Hematopoietic multipotent progenitor cell treated with erythropoietin and hydrocortisone succinate and interleukin-3 and kit ligand, for 17 days (in vitro differentiated cells): ENCODE measurements at regions not wholly inside any gene's neighbourhood (a gene's known extent, or its start where the extent isn't known, plus 50 kb on each side); places are given as distances from the start of the nearest gene placed in this dataset.
"Not testable (repeated sequence)": the region's sequence is repeated elsewhere in the genome, so short reads cannot be mapped to it uniquely, and the experiment has no call there.

Experiments used
- DNase-seq: peaks from one replicate; pipeline ENCODE4 v3.0.0-alpha.2; 2015; ENCODE audit warnings: low spot score

DNA sequence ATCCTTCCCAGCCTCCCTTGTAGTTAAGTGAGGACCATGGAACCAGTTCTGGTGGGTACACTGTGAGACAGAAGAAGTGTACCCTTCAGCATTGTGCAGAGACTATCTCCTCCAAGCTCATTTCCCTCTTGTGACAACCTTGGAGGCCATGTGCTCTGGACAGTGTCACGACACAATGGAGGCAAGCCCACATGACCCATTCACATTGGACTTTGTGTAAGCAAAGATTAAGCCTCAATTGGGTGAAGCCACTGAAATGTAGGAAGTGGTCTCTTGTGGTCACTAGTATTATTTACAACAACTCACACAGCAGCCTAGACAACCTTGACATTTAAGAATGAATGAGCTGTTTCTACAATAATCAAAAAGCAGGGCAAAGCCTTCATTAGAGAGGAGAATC is 124.2 kb downstream of the INHBA start:
- DNase-seq = no peak

DNA sequence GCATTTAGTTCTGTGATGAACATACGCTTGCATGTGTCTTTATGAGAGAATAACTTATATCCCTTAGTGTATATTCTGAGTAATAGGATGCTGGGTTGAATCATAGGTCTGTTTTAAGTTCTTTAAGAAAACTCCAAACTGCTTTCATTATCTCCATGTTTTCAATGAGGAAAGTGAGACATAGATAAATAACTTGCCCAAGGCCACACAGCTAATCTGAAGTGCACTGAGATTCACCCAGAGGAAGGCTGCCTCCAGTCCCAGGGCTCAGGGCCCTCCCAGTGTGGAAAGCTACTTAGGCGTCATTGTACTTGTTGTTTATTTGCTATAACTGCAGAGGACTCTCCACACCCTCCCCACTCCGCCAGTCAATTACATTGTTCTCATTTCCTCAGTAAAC is 126.7 kb downstream of the INHBA start:
- no peak for DNase-seq

DNA sequence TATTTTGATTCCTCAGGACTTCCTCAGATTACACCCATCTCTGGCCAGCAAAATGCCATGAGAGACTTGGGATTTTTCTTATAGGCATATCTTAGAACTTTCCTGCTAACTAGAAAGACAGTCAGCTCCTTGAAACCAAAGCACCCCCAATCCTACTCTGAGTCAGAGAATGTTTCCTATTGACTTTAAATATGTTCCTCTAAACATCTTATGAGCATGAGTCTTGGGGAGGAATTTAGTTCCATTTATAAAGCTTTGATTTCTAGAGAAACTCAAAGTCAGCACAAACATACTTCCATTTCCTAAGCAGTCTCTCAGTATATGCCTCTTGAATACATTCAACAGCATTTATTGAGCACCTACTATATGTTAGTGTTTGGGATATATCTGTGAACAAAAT is 128.5 kb downstream of the INHBA start:
- DNase-seq = no peak

DNA sequence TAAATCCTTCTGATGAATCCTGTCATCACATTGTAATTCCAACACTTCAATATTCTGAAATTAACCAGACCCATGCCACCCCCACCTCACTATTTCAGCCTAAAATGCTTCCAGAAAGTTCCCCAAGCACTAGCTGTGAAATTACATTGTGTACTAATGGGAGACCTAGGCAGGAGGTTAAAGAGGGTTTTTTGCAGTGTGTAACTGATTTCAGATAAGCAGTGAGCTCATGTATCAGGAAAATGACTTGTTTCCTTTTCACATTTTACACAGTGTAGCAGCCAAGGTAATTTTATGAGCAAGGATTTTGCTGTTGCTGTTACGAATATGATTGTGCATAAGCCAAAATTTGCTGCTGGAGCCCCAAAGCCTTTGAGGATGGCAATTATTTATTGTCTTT is 129.0 kb downstream of the INHBA start:
- DNase-seq = no peak

DNA sequence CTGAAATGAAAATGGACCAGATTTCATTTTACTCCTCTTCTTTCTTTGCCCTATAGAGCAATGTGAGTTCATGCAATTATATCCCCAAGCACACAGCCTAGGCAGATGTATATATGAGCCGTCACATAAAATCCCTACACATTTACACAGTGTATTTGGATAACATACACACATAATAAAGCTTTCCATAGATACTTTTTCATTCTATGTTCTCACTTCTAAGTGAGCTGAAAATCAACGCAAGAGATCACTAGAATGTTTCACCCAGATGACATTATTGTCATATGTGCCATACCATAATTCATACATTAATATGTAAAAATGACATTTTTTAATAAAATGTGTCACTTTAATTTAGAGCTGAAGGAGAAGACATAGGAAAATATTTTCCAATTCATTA is 129.4 kb downstream of the INHBA start:
- DNase-seq = no peak

DNA sequence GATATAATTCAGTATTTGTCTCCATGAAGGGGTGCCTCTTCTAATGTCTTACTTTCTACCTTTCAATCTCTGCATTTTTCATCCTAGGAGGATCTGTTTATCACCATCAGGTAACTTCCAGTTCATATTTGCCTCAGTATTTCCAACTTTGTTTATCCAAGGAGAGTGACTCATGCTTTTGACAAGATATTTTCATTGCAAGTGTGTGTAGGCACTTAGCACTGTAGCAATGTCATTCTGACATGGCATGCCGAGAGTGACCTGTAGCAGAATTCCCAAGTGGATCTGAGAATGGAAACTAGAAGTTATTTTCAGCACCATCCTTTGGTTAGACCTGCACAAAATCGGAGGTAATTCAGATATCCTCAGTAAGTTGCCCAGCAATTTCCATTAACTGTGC is 129.9 kb downstream of the INHBA start:
- DNase-seq = no peak

DNA sequence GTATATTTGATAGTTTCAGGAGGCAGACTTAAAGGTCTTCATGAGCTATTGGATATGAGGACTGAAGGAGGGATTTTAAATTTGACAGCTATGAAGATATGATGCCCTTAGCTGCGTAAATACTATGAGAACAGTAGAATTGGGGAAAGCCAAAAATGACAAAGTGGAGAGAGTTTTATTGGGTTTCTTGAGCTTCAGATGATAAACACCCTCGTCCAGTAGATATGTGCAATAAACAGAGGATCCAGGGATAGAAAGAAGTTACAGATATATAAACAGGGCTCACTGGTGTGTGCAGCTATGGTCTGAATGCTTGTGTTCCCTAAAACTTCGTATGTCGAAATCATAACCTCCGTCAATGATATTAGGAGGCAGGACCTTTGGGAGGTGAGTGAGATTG is 131.3 kb downstream of the INHBA start:
- no peak for DNase-seq

DNA sequence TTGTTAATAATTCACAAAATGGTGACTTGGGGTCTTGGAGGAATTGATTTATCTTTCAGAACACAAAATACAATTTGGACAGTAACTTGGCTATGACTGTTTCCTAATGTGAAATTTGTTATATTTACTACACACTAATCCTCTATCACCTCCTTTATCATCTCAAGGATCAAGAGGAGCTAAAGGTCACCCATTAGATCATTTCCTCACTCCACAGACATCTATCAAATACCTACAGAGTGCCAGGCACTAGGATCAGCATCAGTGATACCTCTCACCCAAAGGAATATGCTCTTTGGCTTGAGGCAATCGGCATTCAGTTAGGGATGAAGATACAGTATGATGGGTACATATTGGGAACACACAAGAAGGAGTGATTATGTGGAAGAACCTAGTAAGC is 132.1 kb downstream of the INHBA start:
- no peak for DNase-seq

DNA sequence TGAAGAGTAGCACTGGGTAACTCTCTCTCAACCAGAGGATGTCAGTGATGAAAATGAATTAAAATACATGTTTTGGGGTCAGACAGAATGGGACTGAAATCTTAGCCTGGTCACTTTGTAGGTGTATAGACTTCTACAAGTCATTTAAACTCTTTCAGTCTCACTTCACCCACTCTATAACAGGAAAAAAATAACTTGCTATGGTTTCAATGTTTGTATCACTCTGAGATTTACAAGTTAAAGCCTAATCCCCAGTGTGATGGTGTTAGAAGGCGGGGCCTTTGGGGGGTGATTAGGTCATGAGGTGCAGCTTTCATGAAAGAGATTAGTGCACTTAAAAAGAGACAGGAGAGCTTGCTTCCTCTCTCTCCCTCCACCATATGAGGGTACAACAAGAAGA is 134.8 kb downstream of the INHBA start:
- no peak for DNase-seq

DNA sequence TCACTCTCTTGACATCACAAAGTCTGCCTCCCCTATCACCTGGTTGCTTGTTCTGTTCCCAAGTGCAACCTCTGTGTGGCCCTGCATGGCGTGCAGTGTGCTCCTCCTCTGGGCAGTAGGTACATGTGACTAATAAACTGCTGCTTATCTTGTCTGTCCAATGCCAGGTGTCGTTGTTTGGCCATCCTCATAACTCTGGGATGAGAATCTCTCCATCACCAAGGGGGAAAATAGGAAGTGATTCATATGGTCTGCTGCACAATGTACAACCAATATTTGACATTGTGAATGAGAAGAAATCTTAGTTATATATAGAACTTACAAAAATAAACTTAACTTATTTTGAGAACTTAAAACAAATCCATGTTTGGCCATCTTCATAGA is 135.2 kb downstream of the INHBA start:
- no peak for DNase-seq

DNA sequence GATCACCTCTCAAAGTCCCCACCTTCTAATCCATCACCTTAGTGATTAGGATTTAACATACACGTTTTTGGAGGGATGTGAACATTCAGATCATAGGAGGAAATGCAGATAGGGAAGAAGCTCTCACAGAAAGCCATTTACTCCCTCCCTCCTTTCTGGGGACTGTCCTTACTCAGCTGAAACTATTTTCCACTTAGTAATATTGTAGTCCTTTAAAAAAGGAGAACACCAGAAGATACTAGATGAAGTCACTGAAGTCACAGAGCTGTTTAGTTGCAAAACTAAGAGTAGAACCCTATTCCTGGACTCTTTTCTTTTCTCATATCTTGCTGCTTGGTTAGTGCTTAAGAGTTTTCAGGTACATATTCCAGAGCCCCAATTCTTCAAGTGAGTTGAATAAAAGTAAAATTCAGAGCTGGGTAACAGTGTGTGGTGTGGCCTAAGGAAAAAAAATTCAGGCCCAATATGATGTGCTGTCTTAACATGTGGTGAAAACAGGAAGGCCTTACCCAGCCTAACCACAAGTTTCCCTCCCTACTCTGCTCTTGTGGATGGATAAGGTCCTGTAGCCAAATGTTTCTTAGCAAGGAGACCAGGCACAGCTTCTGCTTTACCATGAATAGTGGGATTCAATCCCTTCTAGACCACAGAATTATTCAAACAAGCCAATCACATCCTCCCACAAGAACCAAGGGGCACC is 135.7 kb downstream of the INHBA start:
- no peak for DNase-seq

DNA sequence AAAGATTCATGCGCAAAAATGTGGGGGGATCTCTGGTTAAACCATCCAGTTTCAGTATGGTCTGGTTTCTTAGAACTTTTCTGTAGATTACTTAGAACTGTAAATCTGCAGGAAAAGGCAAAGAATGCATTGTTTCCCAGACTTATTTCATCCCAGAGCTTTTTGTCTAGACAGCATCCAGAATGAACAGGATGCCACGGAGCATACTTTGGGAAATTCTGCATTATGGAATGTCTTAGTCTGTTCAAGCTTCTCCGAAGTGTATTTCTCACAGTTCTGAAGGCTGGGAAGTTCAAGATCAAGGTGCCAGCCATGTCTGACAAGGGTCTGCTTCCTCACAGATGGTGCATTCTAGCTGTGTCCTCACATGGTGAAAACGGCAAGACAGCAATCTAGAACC is 136.3 kb downstream of the INHBA start:
- DNase-seq = no peak

DNA sequence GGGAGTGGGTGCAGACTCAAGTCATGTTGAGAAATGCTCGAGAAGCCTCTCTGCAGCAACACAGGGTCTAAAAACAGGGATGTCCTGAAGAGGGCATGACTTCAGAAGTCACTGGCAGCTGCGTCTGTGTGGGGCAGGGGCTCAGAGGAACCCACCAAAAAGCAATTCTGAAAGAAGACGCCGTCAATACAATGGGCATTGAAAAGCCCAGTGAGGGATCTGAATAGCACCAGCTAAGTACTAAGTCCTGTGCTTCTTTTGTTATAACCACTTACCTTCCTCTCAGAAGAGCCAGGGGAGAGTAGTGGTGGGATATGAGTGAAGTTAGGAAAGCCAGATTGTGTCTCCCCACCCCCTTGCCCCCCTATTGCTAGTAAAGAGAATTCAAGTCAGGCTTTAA is 137.2 kb downstream of the INHBA start:
- DNase-seq = no peak

DNA sequence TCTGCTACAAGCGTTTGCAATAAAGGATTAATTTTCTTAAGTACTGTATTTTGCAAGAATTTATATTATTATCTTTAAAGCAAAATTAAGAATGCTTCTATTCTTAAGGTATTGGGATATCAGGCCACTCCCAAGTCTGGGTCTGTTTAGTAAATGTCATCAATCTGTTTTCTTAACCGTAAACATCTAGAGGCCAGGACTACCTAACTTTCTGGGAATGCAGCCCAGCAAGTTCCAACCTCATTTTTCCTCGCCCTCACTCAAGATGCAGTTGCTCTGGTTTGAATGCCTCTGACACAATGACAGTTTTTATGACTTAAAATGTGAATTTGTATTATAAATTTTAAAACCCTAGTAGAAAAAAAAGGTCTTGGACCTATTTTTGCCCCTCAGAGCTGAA is 143.5 kb downstream of the INHBA start:
- no peak for DNase-seq

DNA sequence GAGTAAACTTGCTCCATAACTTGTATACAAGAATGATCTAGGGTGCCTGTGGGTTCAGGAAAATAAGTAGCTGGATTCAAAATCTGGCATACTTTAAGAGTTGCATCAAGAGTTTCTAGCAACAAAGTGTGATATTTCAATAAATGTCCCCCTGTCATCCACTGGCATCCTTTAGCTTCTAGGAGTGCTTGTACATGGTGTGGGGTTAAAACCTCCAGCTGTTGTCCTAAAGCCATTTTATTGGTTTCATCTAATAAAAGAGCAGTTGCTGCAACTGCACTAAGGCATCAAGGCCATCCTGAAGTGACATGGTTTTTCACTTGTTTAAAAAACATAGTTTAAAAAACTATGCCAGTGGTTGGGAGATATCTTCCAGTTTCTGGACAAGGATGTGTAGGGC is 148.4 kb downstream of the INHBA start:
- no peak for DNase-seq

DNA sequence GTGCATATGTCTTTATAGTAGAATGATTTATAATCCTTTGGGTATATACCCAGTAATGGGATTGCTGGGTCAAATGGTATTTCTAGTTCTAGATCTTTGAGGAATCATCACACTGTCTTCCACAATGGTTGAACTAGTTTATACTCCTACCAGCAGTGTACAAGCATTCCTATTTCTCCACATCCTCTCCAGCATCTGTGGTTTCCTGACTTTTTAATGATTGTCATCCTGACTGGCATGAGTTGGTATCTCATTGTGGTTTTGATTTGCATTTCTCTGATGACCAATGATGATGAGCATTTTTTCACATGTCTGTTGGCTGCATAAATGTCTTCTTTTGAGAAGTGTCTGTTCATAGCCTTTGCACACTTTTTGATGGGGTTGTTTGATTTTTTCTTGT is 152.8 kb downstream of the INHBA start:
- DNase-seq = not testable (repeated sequence)

DNA sequence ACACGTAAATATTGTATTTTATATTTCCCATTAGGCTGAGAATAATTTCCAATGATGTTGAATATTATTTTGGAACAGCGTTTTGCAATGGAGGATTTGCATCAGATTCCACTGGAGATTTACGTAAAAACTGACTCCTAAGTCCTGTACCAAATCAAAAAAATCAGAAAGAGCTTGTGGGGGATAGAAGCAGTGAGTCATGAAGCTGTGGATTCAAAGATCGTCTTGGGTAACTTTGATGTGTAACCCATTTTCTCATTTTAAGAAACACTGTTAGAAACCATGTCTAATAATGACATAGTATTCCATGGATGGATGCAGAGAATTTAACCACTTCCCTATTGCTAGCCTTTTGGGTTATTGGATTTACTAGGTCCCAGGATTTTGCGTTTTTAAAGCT is 158.6 kb downstream of the INHBA start:
- no peak for DNase-seq

DNA sequence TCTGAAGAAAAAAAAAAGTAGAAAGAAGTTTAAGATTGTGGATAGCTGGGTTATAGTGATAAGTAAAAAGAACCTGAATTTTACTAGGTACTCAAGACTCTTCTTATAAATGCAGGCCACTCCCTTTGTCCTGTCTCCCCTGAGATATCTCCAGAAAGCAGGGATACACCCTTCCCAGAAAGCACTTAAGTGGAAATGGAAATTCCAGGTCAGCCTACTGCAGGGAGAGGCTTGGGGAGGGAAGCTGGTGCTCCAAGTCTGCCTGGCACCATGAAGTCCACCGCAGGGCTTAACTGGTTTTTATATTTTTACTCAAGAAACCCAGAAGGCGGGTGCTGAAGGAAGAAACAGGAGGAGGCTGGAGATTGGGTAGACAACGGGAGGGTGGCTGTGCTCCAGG is 162.3 kb downstream of the INHBA start:
- DNase-seq = no peak

DNA sequence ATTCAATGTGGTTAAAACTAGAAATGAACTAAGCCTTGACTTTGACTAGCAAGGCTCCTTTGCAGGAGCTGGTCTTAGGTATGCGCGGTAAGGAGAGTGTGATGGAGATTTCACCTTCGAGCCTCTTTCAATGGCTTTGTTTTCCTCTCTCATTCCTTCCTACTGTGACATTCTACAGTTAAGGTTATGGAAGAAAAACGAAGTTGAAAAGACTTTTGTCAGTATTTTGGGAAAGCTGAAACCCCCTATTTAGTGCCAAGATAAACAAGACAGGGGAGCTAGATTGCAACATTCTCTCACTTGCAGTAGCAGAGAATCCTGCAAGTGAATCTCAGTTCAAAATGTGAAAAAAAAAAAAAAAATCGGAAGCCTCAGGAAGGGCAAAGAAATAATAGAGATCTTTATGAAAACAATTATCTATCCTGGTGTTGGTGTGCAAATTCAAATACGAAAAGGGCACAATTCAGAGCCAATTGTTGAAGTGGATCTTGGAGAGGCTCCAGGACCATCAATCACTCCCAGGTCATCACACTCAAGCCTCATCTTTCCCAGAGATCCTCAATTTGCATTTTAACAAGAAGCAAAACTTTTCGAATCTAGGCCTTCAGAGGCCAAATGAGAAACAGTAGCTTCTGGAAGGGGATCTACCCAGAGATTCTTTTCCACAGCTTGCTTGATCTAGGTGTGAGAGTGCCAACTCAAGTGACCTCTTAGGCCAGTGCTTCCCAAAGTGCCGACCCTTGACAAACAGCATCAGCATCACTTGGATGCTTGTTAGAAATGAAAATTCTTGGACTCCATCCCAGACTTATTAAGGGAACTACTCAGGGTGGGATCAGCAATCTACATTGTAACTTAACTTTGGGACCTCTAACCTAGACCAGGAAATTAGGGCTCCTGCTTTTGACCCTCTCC is 163.8 kb downstream of the INHBA start:
- DNase-seq = no peak

DNA sequence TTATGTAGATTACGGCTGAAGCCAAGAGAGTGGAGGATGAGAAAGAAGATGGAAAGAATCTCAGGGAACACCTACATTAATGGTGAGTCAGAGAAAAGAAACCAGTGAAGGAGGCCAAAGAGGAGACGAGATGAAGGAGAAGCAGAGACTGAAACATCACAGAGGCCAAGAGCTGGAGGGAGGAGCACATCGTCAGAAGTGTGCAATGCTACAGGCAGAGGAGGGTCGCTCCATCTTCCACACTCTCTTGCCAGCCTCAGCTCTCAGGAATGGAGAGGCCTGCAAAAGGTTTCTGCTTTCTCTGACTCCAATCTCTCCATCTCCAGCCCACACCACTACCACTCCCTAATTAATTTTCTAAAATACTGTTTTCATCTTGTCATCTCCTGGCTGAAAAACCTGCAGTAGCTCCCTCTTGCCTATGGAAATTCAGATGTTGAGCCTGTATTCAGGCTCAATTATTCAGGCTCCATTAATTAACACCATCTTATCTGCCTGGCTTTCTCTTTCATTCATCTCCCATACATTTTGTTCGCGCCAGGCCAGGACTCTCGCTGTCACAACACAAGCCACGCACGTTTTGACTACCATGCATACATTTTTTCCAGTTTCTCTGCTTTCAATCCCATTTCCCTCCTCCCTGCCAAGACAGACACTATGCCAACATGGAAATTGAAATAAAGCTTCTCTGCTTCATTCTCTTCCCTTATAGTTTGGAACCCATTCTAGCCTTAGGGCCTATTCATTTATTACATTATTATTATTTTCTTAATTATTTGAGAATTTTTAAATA is 165.8 kb downstream of the INHBA start:
- DNase-seq = no peak

DNA sequence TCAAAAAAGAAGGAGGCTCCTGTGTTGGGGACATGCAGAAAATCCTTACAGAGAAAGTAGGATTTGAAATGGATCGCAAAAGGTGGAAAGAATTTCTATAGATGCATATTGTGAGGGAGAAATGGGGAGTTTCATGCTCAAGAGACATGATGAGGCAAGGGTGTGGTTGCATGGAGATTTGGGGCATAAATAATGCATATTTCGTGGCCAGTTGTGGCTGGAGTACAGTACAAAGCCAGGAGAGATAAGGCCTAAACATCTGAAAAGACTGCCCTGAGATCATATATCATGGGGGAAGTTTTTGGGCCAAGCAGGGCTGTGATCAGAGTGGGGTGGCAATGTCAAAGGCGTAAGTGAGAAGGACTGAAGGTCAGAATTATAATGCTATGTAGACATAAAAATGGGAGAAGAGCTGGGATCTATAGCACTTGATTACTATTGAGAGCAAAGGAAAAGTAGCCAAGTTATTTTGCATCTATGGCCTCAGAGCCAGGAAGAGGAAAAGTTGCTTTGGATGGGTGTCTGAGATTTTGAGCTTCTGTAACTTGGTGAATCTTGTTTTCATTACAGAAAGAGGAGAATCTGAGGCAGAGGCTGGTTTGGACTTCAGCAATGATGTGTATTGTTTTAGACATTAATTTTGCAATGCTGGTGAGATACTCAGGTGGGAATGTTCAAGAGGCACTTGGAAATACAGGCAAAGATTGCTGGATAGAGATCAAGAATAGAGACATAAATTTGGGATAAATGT is 166.6 kb downstream of the INHBA start:
- no peak for DNase-seq

DNA sequence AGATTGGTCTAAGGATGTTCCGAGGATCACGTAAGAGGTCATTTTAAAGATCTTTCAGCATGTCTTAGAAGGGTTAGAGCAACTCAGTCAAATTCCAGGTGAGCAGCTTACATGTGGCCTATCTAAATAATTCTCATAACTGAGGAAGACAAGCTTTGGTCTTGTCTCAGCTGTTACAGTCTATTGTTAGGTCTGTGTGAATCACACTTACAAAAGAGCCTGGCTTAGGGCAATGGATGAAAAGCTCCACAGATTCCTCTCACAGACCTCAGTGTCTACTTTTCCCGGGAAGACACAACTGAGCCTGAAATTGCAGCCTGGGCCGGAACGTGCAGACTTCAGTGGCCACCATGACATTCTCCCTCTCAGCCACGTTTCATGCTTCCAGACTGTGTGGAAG is 173.1 kb downstream of the INHBA start:
- no peak for DNase-seq
